ENCODE measurements at regions not wholly inside any gene's neighbourhood (a gene's known extent, or its start where the extent isn't known, plus 50 kb on each side); places are given as distances from the start of the nearest gene placed in this dataset.

DNA sequence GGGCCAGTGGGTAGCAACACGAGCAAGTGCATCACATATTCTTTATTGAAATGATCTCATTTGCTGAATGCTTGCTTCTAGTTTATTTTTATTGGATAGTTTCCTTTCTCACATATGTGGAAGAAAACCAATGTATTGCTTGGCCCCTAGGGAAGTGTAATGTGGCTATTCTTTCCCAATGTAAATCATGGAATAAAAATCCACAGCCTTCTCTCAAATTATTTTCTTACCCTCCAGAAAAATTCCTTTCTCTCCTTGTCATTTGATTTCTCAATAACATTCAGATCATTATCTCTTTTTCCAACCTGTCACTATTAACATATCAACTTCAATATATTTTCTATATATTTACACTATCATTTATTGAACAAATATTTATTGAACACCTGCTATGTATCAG lies 51.9 kb upstream of the PTPRK start:
- no peaks in the 10 kb centered on the region for H3K9me2 ChIP-seq (replicated peaks; ENCODE audit: control insufficient read depth, low read length)
- no peak overlapping the region for H3K4me2 ChIP-seq (ENCODE audit: low read length)
- H3F3A ChIP-seq (ENCODE audit: control insufficient read depth, insufficient read depth) = no peaks in the 10 kb centered on the region
- TF ChIP-seq EZH2phosphoT487 (IDR thresholded peaks at IDR 0.05; ENCODE audit: borderline replicate concordance, low read length) = no peak
- TF ChIP-seq, protein P1, sequence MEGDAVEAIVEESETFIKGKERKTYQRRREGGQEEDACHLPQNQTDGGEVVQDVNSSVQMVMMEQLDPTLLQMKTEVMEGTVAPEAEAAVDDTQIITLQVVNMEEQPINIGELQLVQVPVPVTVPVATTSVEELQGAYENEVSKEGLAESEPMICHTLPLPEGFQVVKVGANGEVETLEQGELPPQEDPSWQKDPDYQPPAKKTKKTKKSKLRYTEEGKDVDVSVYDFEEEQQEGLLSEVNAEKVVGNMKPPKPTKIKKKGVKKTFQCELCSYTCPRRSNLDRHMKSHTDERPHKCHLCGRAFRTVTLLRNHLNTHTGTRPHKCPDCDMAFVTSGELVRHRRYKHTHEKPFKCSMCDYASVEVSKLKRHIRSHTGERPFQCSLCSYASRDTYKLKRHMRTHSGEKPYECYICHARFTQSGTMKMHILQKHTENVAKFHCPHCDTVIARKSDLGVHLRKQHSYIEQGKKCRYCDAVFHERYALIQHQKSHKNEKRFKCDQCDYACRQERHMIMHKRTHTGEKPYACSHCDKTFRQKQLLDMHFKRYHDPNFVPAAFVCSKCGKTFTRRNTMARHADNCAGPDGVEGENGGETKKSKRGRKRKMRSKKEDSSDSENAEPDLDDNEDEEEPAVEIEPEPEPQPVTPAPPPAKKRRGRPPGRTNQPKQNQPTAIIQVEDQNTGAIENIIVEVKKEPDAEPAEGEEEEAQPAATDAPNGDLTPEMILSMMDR (IDR thresholded peaks at IDR 0.05; ENCODE audit: low read depth, low read length, poor library complexity, severe bottlenecking) = no peak
- no peaks in the 10 kb centered on the region for H3K4me1 ChIP-seq (ENCODE audit: control insufficient read depth, low read length)
- no peaks in the 10 kb centered on the region for H4K20me1 ChIP-seq (ENCODE audit: control insufficient read depth, insufficient read depth, low read depth, low read length)
- H3K9me3 ChIP-seq (ENCODE audit: control insufficient read depth, insufficient read depth, low read length) = no peaks in the 10 kb centered on the region
- no peak overlapping the region for H3K27ac ChIP-seq (ENCODE audit: low read depth, low read length)
- no peaks in the 10 kb centered on the region for H3K27me3 ChIP-seq (ENCODE audit: control insufficient read depth, low read length)
- no peak overlapping the region for H3K4me3 ChIP-seq (ENCODE audit: low read length)
- no peaks in the 10 kb centered on the region for H3K36me3 ChIP-seq (ENCODE audit: control insufficient read depth, low read length)
- H3K79me2 ChIP-seq (ENCODE audit: control insufficient read depth, low read length) = no peaks in the 10 kb centered on the region

DNA sequence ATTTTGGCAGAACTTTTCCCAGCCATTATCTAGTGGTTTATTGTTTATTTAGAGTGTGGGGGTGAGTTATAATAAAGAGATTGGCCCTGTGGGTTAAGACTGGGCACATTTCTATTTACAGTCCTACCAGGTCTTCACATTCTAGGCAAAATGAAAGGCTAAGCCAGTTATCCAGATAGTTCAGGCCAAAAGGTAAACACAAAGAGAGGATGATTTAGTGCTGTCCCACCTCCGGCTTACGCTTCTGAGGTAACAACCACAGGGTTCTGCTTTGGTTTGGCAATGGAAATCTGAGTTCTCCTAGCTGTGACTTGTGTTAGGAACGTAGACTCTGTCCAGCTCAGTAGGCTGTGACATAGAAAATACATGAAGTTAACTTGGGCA lies 50.3 kb upstream of the PTPRK start:
- no peak overlapping the region for H3K27ac ChIP-seq (ENCODE audit: low read depth, low read length)
- H3K27me3 ChIP-seq (ENCODE audit: control insufficient read depth, low read length) = no peaks in the 10 kb centered on the region
- H3K4me1 ChIP-seq (ENCODE audit: control insufficient read depth, low read length) = no peaks in the 10 kb centered on the region
- H4K20me1 ChIP-seq (ENCODE audit: control insufficient read depth, insufficient read depth, low read depth, low read length) = no peaks in the 10 kb centered on the region
- H3K36me3 ChIP-seq (ENCODE audit: control insufficient read depth, low read length) = no peaks in the 10 kb centered on the region
- TF ChIP-seq EZH2phosphoT487 (IDR thresholded peaks at IDR 0.05; ENCODE audit: borderline replicate concordance, low read length) = no peak
- TF ChIP-seq, protein P1 (IDR thresholded peaks at IDR 0.05; ENCODE audit: low read depth, low read length, poor library complexity, severe bottlenecking) = no peak
- no peaks in the 10 kb centered on the region for H3F3A ChIP-seq (ENCODE audit: control insufficient read depth, insufficient read depth)
- no peak overlapping the region for H3K4me2 ChIP-seq (ENCODE audit: low read length)
- H3K4me3 ChIP-seq (ENCODE audit: low read length) = no peak overlapping the region
- H3K9me3 ChIP-seq (ENCODE audit: control insufficient read depth, insufficient read depth, low read length) = no peaks in the 10 kb centered on the region
- no peaks in the 10 kb centered on the region for H3K79me2 ChIP-seq (ENCODE audit: control insufficient read depth, low read length)
- H3K9me2 ChIP-seq (replicated peaks; ENCODE audit: control insufficient read depth, low read length) = no peaks in the 10 kb centered on the region

DNA sequence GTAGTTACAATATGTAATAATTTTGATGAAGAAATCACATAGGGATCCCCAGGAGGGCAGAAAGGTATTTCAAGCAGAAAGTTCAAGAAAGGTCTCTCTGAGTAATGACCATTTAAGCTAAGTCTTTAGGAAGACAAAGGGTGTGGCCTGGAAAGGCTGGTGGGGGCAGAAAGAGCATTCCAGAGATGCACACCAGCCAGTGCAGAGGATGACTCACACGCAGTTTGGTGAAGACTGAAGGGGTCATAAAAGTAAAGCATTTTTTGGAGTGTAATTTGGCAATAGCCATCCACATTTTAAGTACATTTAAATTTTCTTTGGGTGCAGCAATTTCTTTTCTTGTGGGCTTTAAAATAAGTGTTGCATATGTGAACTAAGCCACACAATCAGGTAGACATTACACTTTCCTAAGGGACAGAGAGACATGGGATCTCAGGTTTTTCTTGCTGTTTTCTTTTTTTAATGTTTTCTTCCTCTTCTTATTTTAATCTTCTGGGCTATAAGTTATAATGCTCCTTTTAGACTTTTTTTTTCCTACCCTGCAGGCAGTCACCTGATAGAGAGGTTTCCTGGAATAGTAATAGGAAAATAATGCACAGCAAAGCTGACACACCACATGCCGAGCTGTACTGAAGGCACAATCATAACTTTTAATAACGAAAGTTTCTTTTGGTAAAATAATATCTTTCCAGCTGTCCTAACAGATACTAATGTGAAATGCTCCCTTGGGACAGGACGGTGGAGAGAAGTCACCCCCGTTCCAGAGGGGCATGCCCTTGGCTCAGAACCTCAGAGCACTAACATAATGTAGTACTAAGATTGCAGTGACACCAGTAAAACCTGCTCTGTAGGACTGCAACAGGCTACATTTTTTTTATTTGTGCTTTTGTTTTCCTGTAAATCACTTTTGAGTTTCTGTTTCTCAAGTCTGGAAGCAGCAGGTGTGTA lies 49.6 kb upstream of the PTPRK start:
- Histone ChIP-seq H3K4me3 (ENCODE audit: low read length) (no peak overlapping the region), H3K9me3 (ENCODE audit: control insufficient read depth, insufficient read depth, low read length) (no peaks in the 10 kb centered on the region), H3K4me1 (ENCODE audit: control insufficient read depth, low read length) (no peaks in the 10 kb centered on the region), H3K27me3 (ENCODE audit: control insufficient read depth, low read length) (no peaks in the 10 kb centered on the region), H3K36me3 (ENCODE audit: control insufficient read depth, low read length) (no peaks in the 10 kb centered on the region), H3K79me2 (ENCODE audit: control insufficient read depth, low read length) (no peaks in the 10 kb centered on the region), H3K9me2 (replicated peaks; ENCODE audit: control insufficient read depth, low read length) (no peaks in the 10 kb centered on the region), H3K4me2 (ENCODE audit: low read length) (no peak overlapping the region), H3F3A (ENCODE audit: control insufficient read depth, insufficient read depth) (no peaks in the 10 kb centered on the region), H4K20me1 (ENCODE audit: control insufficient read depth, insufficient read depth, low read depth, low read length) (no peaks in the 10 kb centered on the region), H3K27ac (ENCODE audit: low read depth, low read length) (no peak overlapping the region)
- TF ChIP-seq, protein P1 (IDR thresholded peaks at IDR 0.05; ENCODE audit: low read depth, low read length, poor library complexity, severe bottlenecking) = no peak
- TF ChIP-seq EZH2phosphoT487 (IDR thresholded peaks at IDR 0.05; ENCODE audit: borderline replicate concordance, low read length) = no peak

Data from DOHH2 (cell line).